NB4 (cell line): ENCODE measurements at regions not wholly inside any gene's neighbourhood (a gene's known extent, or its start where the extent isn't known, plus 50 kb on each side); places are given as distances from the start of the nearest gene placed in this dataset.

Experiments
- DNase-seq: peaks from one replicate; pipeline ENCODE4 v3.0.0; 2010; ENCODE audit warnings: low read depth
- H3K4me3 ChIP-seq: one replicate; pipeline ENCODE4 v1.5.1; 2011; ENCODE audit warnings: mild to moderate bottlenecking, low read depth, low read length, moderate library complexity
- CTCF ChIP-seq: IDR thresholded peaks from one replicate; pipeline ENCODE4 v1.5.1; 2012; ENCODE audit warnings: low read depth, low read length
- MYC ChIP-seq: IDR thresholded peaks from 2 replicates; pipeline ENCODE4 v1.6.1; 2011; ENCODE audit warnings: low read depth, low read length
- POLR2A ChIP-seq: IDR thresholded peaks from 2 replicates; pipeline ENCODE4 v1.6.1; 2011; ENCODE audit warnings: mild to moderate bottlenecking; ENCODE audit not compliant: insufficient read length; ENCODE audit errors: extremely low read depth
- TF ChIP-seq, protein P1 (sequence below): IDR thresholded peaks from 2 replicates; pipeline ENCODE4 v1.6.1; 2011; ENCODE audit warnings: low read depth, low read length

- TF ChIP-seq, protein P1, sequence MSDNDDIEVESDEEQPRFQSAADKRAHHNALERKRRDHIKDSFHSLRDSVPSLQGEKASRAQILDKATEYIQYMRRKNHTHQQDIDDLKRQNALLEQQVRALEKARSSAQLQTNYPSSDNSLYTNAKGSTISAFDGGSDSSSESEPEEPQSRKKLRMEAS: no peak
- no peak for TF ChIP-seq CTCF
- TF ChIP-seq POLR2A: no peak
- TF ChIP-seq MYC: no peak
- H3K4me3 ChIP-seq: no peak overlapping the region
- DNase-seq: no peak
Observed at GRCh38 chr17:77316191-77316641, 175.4 kb downstream of the SEC14L1 start.

GRCh38 chr17:77316651-77317050 lies 175.9 kb downstream of the SEC14L1 start:
- TF ChIP-seq POLR2A (no peak), MYC (no peak), CTCF (no peak)
- TF ChIP-seq, protein P1: no peak
- H3K4me3 ChIP-seq: no peak overlapping the region
- no peak for DNase-seq

- DNase-seq: no peak
- no peak for TF ChIP-seq POLR2A
- TF ChIP-seq, protein P1: no peak
- no peak for TF ChIP-seq CTCF
- no peak for TF ChIP-seq MYC
- no peak overlapping the region for H3K4me3 ChIP-seq
Observed at GRCh38 chr17:77317091-77317750, 176.5 kb downstream of the SEC14L1 start.

- TF ChIP-seq POLR2A (no peak), CTCF (no peak), MYC (no peak)
- TF ChIP-seq, protein P1: no peak
- DNase-seq: no peak
- no peak overlapping the region for H3K4me3 ChIP-seq
Observed at GRCh38 chr17:77318021-77318420, 177.3 kb downstream of the SEC14L1 start.

- DNase-seq: peak; percentile 75
- peak overlapping the region; percentile 87 for H3K4me3 ChIP-seq
- no peak for TF ChIP-seq CTCF
- TF ChIP-seq MYC: no peak
- TF ChIP-seq, protein P1: peak; percentile 25; the same call in 1 of the 2 replicates
Observed at GRCh38 chr17:77318491-77319210, 177.9 kb downstream of the SEC14L1 start.
